ENCODE measurements at regions not wholly inside any gene's neighbourhood (a gene's known extent, or its start where the extent isn't known, plus 50 kb on each side); places are given as distances from the start of the nearest gene placed in this dataset.
"Not testable (repeated sequence)": the region's sequence is repeated elsewhere in the genome, so short reads cannot be mapped to it uniquely, and the experiment has no call there.

DNA sequence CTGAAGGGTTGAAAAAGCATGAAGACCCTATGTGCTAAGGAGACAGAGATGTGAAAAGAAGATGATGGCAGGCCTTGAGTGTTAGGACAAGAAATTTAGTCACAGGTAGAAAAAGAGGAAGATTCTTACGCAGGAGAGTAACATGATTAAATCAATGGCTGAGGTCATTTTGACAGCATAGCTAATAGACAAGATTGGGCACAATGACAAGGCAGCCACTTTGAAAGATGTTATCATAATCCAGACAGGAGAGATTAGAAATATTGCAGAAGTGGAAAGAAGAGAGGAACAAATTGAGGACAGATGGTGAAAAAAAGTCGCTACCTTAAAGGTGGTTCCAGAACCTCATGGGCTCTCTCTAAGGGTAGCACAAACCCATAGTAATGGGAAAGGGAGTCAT is 228.8 kb upstream of the DDHD1 start:
- DNase-seq = no peak

DNA sequence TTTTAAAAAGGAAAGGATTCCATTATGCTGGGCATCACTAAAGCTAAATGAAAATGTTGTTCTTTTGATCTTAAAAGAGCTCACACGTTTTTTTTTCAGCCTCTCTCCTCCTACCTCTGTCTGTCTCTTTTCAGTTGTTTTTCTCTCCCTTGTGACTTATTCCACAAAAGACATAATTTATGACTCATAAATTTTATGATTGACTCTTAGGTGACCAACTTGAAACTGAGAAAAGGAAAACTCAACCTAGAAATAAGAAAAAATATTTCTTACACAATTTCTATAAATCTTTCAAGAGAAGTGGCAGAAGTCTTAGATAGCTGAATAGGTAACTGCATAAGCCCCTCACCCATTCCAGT is 227.7 kb upstream of the DDHD1 start:
- no peak for DNase-seq

DNA sequence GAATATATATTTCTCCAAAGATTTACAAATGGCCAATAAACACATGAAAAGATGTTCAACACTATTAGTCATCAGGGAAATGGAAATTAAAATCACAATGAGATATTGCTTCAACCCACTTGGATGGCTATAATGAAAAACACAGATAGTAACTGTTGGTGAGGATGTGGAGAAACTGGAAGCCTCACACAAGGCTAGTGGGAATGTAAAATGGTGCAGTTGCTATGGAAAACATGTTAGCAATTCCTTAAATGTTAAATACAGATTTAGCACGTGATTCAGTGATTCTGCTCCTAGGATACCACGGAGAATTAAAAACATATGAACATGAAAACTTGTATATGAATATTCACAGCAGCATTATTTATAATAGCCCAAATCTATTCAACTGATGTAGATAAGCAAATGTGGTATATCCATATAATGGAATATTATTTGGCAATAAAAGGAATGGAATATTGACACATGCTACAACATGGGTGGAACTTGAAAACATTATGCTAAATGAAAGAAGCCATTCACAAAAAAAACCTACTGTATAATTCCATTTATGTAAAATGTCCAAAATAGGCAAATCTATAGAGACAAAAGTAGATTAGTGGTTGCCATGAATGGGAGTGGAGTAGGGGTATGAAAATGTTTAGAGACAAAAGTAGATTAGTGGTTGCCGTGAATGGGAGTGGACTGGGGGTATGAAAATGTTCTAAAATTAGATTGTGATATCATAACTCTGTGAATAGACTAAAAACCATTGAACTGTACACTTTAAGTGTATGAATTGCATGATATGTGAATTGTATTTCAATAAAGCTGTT is 227.1 kb upstream of the DDHD1 start:
- no peak for DNase-seq

- DNase-seq = no peak
Observed at GRCh38 chr14:53378142-53378541, 225.0 kb upstream of the DDHD1 start.

- no peak for DNase-seq
Observed at GRCh38 chr14:53376064-53376463, 222.9 kb upstream of the DDHD1 start.

DNA sequence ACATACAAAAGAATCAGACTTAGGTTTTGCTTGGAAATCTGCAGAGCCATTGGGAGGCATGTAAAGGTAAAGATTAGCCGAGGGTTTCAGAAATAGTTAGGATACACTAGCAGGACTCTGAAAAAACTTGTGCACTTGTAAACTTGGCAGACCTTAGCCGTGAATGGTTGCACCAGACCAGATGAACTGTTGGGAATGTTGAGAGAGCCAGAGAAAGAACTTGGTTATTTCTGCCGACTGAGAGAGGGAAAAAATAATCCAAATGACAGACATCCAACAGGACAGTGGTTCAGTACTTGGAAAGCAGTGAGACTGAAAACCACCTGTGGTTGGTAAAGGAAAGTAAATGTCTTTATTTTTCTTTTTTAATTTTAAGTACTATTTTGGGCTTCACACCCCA is 222.5 kb upstream of the DDHD1 start:
- DNase-seq = no peak

DNA sequence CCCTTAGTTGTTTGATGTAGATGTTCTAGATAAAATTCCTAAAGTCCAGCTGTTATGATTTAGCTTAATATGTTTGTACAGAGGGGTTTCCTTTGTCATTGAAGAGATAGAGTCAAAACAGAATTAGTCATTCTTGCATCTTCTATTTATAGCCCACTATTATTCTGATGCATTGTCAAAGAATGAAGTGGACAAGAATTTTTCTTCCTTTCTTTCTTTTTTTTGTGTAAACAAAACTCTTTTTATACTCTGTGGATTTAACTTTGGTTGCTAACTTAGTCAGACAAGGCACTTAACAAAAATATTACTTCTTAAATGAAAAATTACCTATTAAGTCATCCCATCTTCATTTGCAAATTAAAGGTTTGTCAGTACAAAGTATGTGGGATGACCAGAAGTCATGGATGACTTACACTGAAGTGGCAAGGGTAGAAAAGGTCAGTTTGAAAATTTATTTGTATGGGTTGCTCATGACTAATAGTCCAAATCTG is 215.6 kb upstream of the DDHD1 start:
- no peak for DNase-seq

DNA sequence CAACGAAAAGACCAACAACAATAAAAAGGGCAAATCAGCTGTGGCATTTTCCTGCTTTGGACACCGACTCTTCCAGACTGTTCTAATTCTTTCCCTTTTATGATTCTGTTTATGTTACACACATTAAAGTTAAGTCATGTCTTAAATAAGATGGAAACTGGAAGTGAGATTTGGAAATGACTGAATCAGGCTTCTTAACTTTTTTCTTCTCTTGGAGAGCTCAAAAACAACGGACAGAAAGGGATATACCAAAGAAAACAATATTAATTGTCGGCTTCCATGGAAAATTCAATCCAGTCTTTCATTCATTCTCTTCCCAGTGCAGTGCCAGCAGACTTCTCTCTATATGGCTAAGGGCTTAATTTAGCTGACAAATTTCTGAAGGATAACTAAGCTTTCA is 214.9 kb upstream of the DDHD1 start:
- no peak for DNase-seq

- DNase-seq = no peak
Observed at GRCh38 chr14:53367644-53368026, 214.5 kb upstream of the DDHD1 start.

DNA sequence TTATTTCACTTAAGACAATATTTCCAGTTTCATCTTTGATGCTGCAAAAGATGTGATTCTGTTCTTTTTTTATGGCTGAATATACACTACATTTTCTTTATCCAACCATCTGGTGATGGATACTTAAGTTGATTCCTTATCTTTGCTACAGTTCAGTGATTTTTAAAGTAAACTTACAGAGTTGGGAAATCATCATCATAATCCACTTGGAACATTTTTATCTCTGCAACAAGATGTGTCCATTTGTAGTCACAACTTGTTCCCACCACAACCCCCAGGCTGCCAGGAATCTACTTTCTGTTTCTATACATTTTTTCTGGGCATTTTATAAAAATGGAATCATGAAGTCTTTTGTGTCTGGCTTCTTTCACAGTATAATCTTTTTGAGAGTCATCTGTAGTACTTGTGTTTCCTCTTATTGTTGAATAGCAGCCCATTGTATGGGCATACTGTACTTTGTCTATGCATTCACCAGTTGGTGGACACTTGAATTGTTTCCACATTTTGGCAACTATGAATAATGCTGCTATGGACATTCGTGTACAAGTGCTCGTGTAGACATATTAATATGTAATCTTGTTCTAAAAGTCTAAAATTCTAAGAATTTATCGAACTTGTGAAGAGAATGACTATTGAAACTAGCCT is 212.5 kb upstream of the DDHD1 start:
- DNase-seq = no peak

GRCh38 chr14:53362916-53363315 is 209.8 kb upstream of the DDHD1 start:
- DNase-seq = not testable (repeated sequence)

- DNase-seq = no peak
Observed at GRCh38 chr14:53360829-53361228, 207.7 kb upstream of the DDHD1 start.

GRCh38 chr14:53358166-53358565 is 205.0 kb upstream of the DDHD1 start:
- DNase-seq = no peak

- DNase-seq = no peak
Observed at GRCh38 chr14:53356361-53357150, 203.4 kb upstream of the DDHD1 start.

GRCh38 chr14:53355581-53356112 is 202.5 kb upstream of the DDHD1 start:
- DNase-seq = peak in 1 of 2 experiments; percentile 46

- DNase-seq = no peak
Observed at GRCh38 chr14:53354336-53354735, 201.2 kb upstream of the DDHD1 start.

GRCh38 chr14:53350866-53351265 is 197.7 kb upstream of the DDHD1 start:
- no peak for DNase-seq

GRCh38 chr14:53350429-53350828 is 197.3 kb upstream of the DDHD1 start:
- DNase-seq = no peak

GRCh38 chr14:53346988-53347387 is 193.9 kb upstream of the DDHD1 start:
- DNase-seq = no peak

- no peak for DNase-seq
Observed at GRCh38 chr14:53341324-53341723, 188.2 kb upstream of the DDHD1 start.

DNA sequence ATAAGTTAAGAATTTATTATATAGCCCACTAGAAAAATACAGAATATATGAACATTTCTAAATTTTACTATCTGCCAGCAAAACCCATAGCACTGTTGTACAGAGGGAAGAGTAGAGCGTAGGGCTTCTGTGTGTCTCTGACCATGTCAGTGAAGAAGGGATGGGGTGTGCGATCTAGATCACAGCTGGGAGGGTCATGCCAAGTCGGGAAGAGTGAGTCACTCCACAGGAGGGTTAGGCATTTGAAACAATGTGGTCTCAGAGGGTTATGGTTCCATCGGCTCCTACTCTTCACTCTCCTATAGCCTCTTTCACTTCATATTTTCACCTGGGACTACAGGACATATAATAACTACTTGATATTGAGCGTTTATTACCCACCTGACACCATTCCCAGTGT is 185.1 kb upstream of the DDHD1 start:
- DNase-seq = no peak

DNA sequence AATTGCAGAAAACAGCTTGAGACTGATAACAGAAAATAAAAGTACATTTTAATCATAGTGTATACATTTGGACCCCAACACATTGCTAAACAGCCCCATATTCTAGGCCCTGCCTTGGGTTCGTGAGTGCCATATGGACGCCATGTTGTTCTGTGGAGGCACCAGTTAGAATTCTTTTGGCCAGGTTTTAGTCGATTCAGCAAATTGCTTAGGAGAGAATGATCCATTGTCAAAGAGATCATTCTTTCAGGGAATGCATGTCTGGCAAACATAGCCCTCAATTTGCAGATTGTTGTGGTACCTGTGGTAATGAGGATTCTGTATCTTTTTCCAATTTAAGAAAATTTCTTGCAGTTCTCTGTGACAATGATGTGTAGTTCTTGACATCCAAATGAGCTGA is 183.6 kb upstream of the DDHD1 start:
- no peak for DNase-seq

GRCh38 chr14:53333809-53334208 is 180.7 kb upstream of the DDHD1 start:
- DNase-seq = no peak

DNA sequence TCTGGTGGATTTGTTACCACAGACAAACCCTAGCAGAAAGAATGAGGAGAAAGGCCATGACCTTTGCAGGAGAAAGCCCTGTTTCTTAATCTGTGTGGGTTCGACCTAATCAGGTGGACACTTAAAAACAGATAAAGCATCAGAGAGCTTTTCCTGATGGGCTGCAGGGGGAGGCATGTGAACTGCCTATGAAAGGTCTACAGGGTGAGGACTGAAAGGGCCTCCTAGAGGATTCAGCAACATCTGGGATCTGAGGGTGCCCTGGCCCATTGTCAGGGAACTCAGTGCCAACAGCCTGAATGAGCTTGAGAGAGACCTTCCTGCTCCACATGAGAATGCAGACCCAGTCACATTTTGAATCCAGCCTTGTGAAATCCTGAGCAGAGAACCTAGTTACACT is 178.8 kb upstream of the DDHD1 start:
- DNase-seq = no peak
